ENCODE measurements at regions not wholly inside any gene's neighbourhood (a gene's known extent, or its start where the extent isn't known, plus 50 kb on each side); places are given as distances from the start of the nearest gene placed in this dataset.

- Histone ChIP-seq H3K4me1 (ENCODE audit: control insufficient read depth in 5 of 5, insufficient read depth in 5 of 5, low read length in 5 of 5) (no peaks in the 10 kb centered on the region), H3K27ac (ENCODE audit: low read depth in 1 of 2, low read length in 1 of 2) (no peak overlapping the region), H3K4me3 (no peak overlapping the region), H3K36me3 (ENCODE audit: control insufficient read depth in 4 of 4, insufficient read depth in 4 of 4, low read length in 4 of 4) (no peaks in the 10 kb centered on the region), H3K9me3 (ENCODE audit: control insufficient read depth in 4 of 4, insufficient read depth in 3 of 4, low read length in 3 of 4) (no peaks in the 10 kb centered on the region), H3K9ac (ENCODE audit: insufficient read depth in 1 of 2, low read length in 2 of 2) (no peak overlapping the region), H3K27me3 (ENCODE audit: control insufficient read depth in 3 of 3, insufficient read depth in 3 of 3, low read length in 2 of 3) (peaks cover 0 to 2% (median 0%) of the 10 kb centered on the region in 3 donors)
- ATAC-seq (ENCODE audit: insufficient read depth, low FRiP score) (no peak), DNase-seq (no peak)
- WGBS, 2 donors = 58 to 59% methylated on average over 6 of the region's 6 CpGs
- TF ChIP-seq CTCF (IDR thresholded peaks at IDR 0.05; ENCODE audit: control extremely low read depth, extremely low read depth) = no peak
These were observed 106.3 kb downstream of the OTX2 start for GRCh38 chr14:56703947-56704346.

GRCh38 chr14:56702515-56702914 is 107.8 kb downstream of the OTX2 start:
- Histone ChIP-seq H3K9me3 (ENCODE audit: control insufficient read depth in 4 of 4, insufficient read depth in 3 of 4, low read length in 3 of 4) (no peaks in the 10 kb centered on the region), H3K27ac (ENCODE audit: low read depth in 1 of 2, low read length in 1 of 2) (no peak overlapping the region), H3K9ac (ENCODE audit: insufficient read depth in 1 of 2, low read length in 2 of 2) (no peak overlapping the region), H3K27me3 (ENCODE audit: control insufficient read depth in 3 of 3, insufficient read depth in 3 of 3, low read length in 2 of 3) (no peaks in the 10 kb centered on the region), H3K36me3 (ENCODE audit: control insufficient read depth in 4 of 4, insufficient read depth in 4 of 4, low read length in 4 of 4) (no peaks in the 10 kb centered on the region), H3K4me1 (ENCODE audit: control insufficient read depth in 5 of 5, insufficient read depth in 5 of 5, low read length in 5 of 5) (no peaks in the 10 kb centered on the region), H3K4me3 (no peak overlapping the region)
- DNase-seq (no peak), ATAC-seq (ENCODE audit: insufficient read depth, low FRiP score) (no peak)
- 67 to 70% methylated on average over 9 of the region's 9 CpGs for WGBS, 2 donors
- TF ChIP-seq CTCF (IDR thresholded peaks at IDR 0.05; ENCODE audit: control extremely low read depth, extremely low read depth) = no peak

Measured in lung (tissue), 11 donors.